ENCODE measurements at regions not wholly inside any gene's neighbourhood (a gene's known extent, or its start where the extent isn't known, plus 50 kb on each side); places are given as distances from the start of the nearest gene placed in this dataset.

GRCh38 chr5:93161661-93162654, 419.1 kb downstream of the NR2F1-AS1 start:
- no peaks in the 10 kb centered on the region for H3K36me3 ChIP-seq
- H3K27ac ChIP-seq = no peak overlapping the region
- intact Hi-C loops (cut with DNase I; ENCODE audit: low total_unique reads) (no loop called here), in situ Hi-C loops (cut with MboI; ENCODE audit: low sequenced_read_pairs in 4 of 4) (no loop called here)
- H3K4me1 ChIP-seq = no peaks in the 10 kb centered on the region
- H3K27me3 ChIP-seq = no peaks in the 10 kb centered on the region
- DNase-seq (no peak), ATAC-seq (no peak)
- H3K9me3 ChIP-seq = no peaks in the 10 kb centered on the region
- no peak for TF ChIP-seq CTCF (IDR thresholded peaks at IDR 0.05 in 4 of 5, conservative IDR thresholded peaks at IDR 0.05 in 1 of 5)
- no peak for TF ChIP-seq POLR2A (IDR thresholded peaks at IDR 0.05)
- H3K4me3 ChIP-seq = no peak overlapping the region

GRCh38 chr5:93158841-93159240, 422.2 kb downstream of the NR2F1-AS1 start:
- ATAC-seq (no peak), DNase-seq (no peak)
- Histone ChIP-seq H3K9me3 (no peaks in the 10 kb centered on the region), H3K36me3 (no peaks in the 10 kb centered on the region), H3K27me3 (no peaks in the 10 kb centered on the region), H3K4me1 (no peaks in the 10 kb centered on the region), H3K4me3 (no peak overlapping the region), H3K27ac (no peak overlapping the region)
- TF ChIP-seq POLR2A (IDR thresholded peaks at IDR 0.05) (no peak), CTCF (IDR thresholded peaks at IDR 0.05 in 4 of 5, conservative IDR thresholded peaks at IDR 0.05 in 1 of 5) (no peak)
- intact Hi-C loops (cut with DNase I; ENCODE audit: low total_unique reads) = no loop called here
- in situ Hi-C loops (cut with MboI; ENCODE audit: low sequenced_read_pairs in 4 of 4) = no loop called here

- in situ Hi-C loops (cut with MboI; ENCODE audit: low sequenced_read_pairs in 4 of 4) = no loop called here
- intact Hi-C loops (cut with DNase I; ENCODE audit: low total_unique reads) = no loop called here
- TF ChIP-seq CTCF (IDR thresholded peaks at IDR 0.05 in 4 of 5, conservative IDR thresholded peaks at IDR 0.05 in 1 of 5) = no peak
- no peak for TF ChIP-seq POLR2A (IDR thresholded peaks at IDR 0.05)
- DNase-seq = no peak
- Histone ChIP-seq H3K4me1 (no peaks in the 10 kb centered on the region), H3K9me3 (no peaks in the 10 kb centered on the region), H3K27ac (no peak overlapping the region), H3K36me3 (no peaks in the 10 kb centered on the region), H3K27me3 (no peaks in the 10 kb centered on the region), H3K4me3 (no peak overlapping the region)
- no peak for ATAC-seq
Measured at GRCh38 chr5:93156566-93156965, 424.5 kb downstream of the NR2F1-AS1 start.

GRCh38 chr5:93154535-93154934, 426.5 kb downstream of the NR2F1-AS1 start:
- in situ Hi-C loops (cut with MboI; ENCODE audit: low sequenced_read_pairs in 4 of 4) = no loop called here
- no peak for ATAC-seq
- no peak for TF ChIP-seq CTCF (IDR thresholded peaks at IDR 0.05 in 4 of 5, conservative IDR thresholded peaks at IDR 0.05 in 1 of 5)
- no peak for TF ChIP-seq POLR2A (IDR thresholded peaks at IDR 0.05)
- H3K27ac ChIP-seq = no peak overlapping the region
- intact Hi-C loops (cut with DNase I; ENCODE audit: low total_unique reads) = no loop called here
- DNase-seq = no peak
- H3K36me3 ChIP-seq = no peaks in the 10 kb centered on the region
- no peaks in the 10 kb centered on the region for H3K9me3 ChIP-seq
- no peaks in the 10 kb centered on the region for H3K4me1 ChIP-seq
- no peaks in the 10 kb centered on the region for H3K27me3 ChIP-seq
- no peak overlapping the region for H3K4me3 ChIP-seq
